ENCODE measurements at regions not wholly inside any gene's neighbourhood (a gene's known extent, or its start where the extent isn't known, plus 50 kb on each side); places are given as distances from the start of the nearest gene placed in this dataset.
"Not testable (repeated sequence)": the region's sequence is repeated elsewhere in the genome, so short reads cannot be mapped to it uniquely, and the experiment has no call there.

DNA sequence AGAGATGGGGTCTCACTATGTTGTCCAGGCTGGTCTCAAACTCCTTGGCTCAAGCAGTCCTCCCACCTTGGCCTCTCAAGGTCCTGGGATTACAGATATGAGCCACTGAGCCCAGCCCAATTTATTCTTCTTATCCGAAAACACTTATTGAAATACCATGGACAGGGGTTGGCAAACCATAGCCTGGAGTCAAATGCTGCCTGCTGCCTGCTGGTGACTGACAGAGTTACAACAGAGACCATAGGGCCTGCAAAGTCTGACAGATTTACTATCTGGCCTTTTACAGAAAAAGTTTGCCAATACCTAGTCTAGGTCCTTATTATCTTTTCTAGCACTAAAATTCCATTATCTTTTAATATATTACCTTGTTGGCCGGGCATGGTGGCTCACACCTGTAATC lies 87.1 kb upstream of the ZNF281 start:
- no peak for DNase-seq (ENCODE audit: low read depth in 2 of 3, low spot score in 2 of 3)

DNA sequence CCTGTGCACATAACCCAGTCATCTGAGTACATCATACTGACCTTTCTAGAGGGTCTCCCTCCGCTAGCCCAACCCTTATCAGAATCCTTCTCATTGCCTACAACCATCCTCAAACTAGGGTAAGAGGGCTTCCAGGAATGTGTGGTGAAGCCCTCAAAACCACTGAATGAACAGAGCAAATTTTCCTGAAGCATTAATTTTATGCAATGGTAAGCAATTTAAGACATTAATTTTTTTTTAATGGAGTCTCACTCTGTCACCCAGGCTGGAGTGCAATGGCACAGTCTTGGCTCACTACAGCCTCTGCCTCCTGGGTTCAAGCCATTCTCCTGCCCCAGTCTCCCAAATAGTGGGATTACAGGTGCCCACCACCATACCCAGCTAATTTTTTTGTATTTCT lies 86.1 kb upstream of the ZNF281 start:
- no peak for DNase-seq (ENCODE audit: low read depth in 2 of 3, low spot score in 2 of 3)

DNA sequence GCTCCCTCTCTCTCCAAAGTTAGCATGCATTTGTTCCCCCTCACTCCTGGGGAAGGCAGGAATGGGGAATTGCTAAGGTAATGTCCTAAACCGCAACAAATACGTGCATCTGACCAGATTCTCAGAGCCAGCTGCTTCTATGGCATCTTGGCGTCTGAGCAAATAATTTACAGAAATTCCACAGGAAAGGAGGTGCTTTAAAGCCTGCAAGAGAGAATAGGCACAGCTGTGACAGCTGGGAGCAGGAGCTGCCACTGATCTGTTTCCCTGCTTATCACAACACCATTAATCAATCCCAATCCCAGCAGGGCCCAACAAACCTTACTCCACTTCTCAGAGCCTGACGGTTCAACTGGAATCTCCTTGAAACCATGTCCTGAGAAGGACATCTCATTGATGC lies 83.5 kb upstream of the ZNF281 start:
- DNase-seq (ENCODE audit: low read depth in 2 of 3, low spot score in 2 of 3): no peak

DNA sequence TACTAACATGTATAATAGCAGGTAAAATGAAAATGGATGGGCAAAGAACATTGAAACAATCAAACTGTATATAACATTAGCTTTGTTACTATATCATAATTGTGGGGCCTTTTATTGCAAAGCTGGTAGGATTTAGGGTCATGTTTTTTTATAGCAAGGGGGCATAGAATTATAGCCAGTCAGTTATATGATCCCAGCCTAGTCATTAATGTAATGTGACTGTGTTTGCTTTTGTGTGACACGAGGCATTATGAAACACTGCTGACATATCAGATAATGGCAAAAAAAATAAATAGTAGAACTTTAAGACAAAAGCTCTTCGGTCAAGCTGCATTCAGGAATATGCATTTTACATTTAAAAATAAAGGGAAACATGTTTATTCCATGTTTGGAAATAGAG lies 81.3 kb upstream of the ZNF281 start:
- DNase-seq (ENCODE audit: low read depth in 2 of 3, low spot score in 2 of 3): no peak

DNA sequence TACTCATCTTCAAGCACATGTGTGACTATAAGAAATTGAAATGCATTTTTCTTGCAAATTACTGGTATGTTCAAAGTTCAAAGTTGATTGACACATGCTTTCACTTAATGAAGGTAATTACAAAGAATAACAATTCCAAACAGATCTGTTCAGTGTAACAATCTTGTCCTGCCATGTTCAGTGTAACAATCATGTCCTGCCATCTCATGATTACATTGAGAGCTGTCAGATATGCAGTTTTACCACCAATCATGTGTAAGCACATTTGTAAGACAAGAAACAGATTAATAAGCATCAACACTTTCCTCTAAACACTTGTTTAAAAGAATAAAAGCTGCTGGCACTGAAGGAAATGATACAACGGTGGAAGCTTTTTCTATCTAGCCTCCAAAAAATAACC lies 80.3 kb upstream of the ZNF281 start:
- no peak for DNase-seq (ENCODE audit: low read depth in 2 of 3, low spot score in 2 of 3)

DNA sequence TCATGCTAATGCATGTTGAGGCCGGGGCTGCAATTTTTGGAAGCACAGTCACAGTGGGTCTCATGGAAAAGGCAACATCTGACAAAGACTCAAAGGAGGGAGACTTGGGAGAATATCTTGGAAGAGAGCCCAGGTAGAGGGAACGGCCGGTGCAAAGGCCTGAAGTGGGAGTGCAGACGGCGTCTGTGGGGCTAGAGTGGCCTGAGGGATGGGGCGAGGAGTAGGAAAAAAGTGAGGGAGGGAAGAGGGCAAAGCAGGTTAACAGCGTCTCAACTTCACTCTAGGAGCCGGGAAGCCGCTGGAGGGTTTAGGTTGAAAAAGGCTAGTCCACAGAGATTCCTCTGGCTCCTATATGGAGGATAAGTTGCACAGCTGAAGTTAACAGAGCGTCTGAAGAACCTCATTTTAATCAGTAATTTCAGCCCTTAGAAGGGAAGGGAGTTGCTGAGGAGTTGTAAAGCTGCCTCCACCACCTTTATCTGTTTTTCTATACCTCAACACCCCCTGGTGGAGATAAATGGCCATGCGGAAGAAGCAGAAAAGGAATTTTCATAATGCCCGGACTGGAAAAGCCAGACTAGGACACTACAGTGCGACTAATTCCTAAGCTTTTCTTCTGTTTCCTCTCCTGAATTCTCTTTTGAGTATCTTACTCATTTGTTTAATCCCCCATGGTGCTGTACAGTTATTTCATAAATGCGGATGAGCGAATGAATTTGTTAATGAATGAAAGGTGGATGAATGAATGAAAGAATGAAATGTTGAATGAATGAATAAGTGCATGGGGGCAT lies 78.7 kb upstream of the ZNF281 start:
- DNase-seq (ENCODE audit: low read depth in 2 of 3, low spot score in 2 of 3): peak in 2 of 3 donors; percentile 54 to 76

DNA sequence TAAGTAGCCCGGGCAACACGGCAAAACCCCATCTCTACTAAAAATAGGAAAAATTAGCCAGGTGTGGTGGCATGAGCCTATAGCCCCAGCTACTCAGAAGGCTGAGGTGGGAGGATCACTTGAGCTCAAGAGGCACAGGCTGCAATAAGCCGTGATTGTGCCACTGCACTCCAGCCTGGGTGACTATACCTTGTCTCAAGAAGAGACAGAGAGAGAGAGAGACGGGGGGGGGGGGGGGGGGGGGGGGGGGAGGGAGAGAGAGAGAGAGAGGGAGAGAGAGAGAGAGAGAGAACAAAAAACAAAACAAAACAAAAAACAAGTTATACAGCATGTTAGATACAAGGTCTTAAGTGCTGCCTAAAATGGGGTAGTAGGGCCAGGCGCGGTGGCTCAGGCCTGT lies 77.8 kb upstream of the ZNF281 start:
- no peak for DNase-seq (ENCODE audit: low read depth in 2 of 3, low spot score in 2 of 3)

DNA sequence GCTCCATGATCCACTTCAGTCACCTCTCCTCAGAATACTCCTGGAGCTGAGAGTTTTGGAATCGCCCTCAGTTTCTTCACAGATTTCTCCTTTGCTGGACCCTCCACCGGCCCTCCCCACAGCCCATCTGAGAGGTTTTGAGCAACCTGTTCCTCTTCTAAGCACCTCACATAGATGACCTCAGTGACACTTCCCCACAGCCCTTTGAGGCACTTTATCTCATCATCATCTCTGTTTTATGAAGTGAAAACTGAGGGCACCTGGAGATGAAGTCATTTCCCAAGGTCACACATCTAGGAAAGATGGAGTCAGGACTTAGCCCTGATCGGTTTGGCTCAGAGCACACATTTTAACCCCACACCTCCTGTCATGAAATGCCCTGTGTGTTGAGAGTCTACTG lies 76.8 kb upstream of the ZNF281 start:
- no peak for DNase-seq (ENCODE audit: low read depth in 2 of 3, low spot score in 2 of 3)

DNA sequence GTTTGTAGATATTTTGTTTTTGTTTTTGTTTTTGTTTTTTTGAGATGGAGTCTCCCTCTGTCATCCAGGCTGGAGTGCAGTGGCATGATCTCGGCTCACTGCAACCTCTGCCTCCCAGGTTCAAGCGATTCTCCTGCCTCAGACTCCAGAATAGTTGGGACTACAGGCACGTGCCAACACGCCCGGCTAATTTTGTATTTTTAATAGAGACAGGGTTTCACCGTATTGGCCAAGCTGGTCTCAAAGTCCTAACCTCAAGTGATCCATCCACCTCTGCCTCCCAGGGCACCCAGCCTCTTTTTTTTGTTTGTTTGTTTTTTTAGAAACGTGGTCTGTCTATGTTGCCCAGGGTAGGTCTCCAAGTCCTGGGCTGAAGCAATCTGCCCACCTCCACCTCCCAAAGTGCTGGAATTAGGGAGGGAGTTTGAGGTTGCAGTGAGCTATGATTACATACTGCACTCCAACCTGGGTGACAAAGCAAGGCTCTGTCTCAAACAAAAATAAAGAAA lies 74.7 kb upstream of the ZNF281 start:
- DNase-seq (ENCODE audit: low read depth in 2 of 3, low spot score in 2 of 3): not testable (repeated sequence)

DNA sequence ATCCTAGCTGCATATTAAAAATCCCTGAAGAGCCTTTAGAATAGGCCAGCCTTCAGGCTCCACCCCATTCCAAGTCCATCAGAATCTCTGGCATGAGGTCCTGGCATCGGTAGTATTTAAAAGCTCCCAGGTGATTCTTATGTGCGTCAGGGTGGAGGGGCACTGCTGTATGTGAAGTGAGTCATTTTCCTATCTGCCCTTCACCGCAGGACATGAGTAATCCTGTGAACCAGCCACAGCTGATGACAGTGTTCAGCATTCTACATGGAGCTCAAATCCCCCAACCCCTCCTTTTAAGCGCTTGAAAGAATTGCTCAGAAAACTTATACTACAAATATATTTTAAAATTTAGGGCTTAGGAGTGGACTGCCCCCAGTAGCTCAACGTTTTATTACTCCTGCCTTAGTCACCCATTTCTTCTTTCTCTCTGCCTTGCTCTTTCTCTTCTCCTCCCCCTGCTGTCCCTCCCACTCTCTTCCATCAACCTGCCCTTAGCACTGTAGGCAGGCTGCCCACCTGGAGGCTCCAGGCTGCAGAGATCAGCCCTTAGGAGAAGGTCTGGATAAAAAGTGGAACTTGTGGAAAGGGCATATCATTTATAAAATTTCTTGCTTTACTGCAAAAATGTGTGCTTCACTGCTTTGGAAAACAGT lies 73.8 kb upstream of the ZNF281 start:
- DNase-seq (ENCODE audit: low read depth in 2 of 3, low spot score in 2 of 3): peak in 2 of 3 donors; percentile 50

DNA sequence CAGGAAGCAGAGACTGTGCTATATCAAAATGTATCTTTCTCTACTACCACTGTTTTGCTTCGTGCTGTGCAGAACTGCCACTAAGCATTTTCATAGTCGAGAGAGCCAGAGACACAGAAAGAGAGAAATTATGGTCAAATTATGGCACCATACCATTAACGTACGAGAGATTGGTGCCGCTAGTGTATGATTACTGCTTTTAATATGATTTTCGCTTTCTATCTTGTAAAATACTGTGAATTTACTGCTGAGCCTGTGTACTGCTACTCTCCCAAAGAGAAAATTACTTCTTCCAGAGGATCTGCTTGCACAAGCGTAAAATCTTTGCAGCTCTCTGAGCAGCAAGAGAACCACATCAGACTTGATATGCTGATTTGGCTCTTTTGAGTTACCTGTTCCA lies 71.1 kb upstream of the ZNF281 start:
- DNase-seq (ENCODE audit: low read depth in 2 of 3, low spot score in 2 of 3): no peak

DNA sequence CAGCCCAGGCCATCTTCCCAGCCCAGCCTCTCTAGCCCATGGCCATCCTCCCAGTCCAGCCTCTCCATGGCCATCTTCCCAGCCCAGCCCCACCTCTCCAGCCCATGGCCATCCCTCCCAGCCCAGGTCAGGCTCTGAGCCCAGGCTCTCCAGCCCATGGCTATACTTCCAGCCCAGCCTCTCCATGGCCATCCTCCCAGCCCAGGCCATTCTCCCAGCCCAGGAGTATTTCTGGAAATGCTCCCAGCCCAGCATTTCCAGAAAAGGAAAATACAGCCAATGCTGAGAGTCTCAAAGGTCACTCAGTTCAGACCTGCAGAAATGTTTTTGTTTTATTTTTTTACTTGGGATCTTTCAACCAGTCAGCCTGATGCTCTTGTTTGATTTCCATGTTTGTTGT lies 70.0 kb upstream of the ZNF281 start:
- DNase-seq (ENCODE audit: low read depth in 2 of 3, low spot score in 2 of 3): no peak

DNA sequence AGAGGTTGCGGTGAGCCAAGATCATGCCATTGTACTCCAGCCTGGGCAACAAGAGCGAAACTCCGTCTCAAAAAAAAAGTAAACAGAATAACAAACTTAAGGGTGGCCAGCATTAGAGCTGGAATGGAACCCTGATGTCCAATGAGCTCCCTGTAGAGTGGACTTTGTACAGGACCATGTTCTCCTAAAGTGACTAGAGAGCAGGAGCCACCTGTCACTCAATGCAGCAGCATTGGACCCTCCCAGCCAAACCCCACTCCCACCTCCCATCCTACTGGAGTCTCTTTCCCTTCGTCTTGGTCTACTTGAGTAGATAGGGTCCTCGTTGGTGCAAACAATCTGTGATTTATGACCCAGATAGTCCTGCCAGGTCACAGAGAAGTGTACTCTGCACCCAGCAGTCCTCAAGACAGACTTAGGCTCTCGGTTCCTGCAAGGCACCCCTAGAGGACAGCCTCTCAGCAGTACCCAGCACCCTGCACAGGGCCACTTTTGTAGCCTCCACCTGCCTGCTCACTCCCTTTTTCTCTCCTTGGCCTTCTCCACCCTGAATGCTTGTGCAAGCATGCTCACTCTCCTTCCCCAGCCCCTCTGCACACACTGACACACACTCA lies 69.2 kb upstream of the ZNF281 start:
- no peak for DNase-seq (ENCODE audit: low read depth in 2 of 3, low spot score in 2 of 3)

DNA sequence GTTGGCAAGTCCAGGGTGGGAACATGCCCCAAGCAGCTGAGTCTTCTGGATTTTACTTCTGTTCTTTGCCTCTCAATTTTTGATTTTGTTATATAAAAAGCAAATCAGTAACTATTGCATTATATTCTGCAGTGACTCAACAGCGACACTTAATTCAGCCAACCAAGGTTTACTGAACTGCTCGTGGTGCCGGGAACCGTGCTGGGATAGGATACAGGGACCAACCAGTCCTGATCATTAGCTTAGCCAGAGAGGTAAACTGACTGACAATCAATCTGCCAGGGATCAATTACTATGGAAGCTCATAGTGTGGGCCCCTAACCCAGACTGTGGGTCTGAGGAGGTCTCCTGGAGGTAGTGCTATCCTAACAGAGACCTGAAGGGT lies 68.4 kb upstream of the ZNF281 start:
- no peak for DNase-seq (ENCODE audit: low read depth in 2 of 3, low spot score in 2 of 3)

DNA sequence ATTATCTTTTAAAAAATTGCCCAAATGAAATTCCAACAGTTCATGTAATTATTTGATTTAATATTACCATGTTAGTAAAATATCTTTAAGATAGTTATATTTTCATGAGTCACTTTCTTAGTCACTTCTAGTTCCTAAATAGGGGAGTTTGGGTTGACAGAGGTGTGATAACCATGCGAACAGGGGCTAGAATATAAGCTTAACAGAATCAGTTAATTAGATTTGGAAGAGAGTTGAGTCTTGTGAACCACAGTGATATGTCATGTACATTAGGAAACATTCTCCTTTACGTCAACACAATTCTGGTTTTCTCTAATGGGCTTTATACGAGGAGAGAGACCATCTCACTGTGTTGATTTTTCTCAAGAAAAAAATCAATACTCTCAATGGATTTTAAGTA lies 64.8 kb upstream of the ZNF281 start:
- no peak for DNase-seq (ENCODE audit: low read depth in 2 of 3, low spot score in 2 of 3)

DNA sequence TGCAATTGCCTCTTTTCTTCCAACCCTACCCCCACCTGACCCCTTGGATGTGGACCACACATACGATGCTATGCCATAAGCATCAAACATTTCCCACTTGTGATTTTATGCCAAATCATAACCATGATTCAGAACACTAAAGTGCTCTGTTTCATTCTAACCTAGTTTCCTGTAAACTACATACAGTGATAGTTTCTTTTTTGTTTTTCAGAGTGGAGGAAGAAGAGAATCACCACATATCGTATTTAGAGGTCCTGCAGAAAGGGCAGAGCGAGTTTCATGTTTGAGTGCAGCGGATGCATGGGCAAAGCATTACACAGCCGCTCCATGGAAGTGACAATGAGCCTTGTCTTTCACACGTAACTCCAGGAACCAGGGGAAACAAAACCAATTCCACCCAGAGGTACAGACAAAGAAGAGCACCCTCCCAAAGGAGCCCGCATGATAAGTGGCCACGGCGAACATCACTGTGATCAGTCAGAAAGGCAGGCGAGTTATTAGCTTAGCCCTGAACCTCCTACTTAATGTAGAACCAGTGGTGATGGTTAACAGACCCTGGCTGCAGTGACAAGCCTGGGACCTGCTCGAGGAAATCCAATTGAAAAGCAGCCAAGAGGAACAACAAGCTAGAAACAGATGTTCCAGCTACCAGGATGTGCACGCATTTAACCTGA lies 64.0 kb upstream of the ZNF281 start:
- peak in 1 of 3 donors; percentile 23 for DNase-seq (ENCODE audit: low read depth in 2 of 3, low spot score in 2 of 3)

DNA sequence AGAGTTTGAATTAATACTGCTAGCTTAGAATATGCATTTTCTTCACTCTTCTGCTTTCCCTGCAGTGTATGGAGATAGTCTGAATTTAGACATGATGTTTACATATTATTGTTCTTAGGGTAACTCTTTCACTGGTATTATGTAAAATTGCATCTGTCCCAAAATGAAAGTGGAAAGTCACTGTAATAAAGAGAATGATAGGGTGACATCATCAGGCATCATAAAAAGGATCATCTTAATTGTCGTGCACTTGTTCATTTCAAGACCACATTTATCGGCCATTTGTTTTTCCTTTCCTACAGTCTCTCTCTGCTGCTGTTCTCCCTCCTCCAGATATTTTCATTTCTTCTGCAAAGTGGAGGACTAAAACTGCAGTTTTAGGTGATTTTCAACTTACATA lies 61.9 kb upstream of the ZNF281 start:
- DNase-seq (ENCODE audit: low read depth in 2 of 3, low spot score in 2 of 3): no peak

DNA sequence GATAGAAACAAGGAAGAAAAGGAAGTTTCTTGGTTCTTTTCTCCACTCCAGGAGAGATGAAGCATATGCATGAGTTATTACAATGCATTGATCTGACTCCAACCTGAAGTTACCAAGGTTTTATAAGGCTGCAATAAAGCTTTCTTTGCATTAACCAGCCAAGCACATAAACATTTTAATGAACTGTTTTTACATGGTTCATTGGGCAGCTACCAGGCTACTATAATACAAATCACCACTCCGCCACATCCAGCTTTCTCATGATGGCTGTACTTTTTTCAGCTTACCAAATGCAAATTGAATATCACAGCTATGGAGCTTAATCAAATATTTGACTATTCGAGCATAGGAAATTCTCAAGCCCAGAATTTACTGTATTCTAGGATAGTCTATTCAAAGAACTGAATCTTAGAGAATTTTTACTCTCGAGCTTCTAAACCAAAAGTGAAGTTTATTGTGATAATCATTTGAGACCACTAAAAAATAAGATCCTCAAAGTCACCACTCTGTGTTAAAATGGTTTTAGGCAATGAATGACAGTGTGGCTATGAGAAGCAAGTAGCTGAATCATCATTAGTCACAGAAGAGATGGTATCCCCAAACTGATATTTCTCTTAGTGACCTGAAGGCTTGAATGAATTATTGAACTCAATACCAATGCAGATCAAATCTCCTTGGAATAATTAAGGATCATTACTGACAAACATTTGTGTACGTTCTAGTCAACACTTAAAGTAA lies 58.6 kb upstream of the ZNF281 start:
- DNase-seq (ENCODE audit: low read depth in 2 of 3, low spot score in 2 of 3): no peak

DNA sequence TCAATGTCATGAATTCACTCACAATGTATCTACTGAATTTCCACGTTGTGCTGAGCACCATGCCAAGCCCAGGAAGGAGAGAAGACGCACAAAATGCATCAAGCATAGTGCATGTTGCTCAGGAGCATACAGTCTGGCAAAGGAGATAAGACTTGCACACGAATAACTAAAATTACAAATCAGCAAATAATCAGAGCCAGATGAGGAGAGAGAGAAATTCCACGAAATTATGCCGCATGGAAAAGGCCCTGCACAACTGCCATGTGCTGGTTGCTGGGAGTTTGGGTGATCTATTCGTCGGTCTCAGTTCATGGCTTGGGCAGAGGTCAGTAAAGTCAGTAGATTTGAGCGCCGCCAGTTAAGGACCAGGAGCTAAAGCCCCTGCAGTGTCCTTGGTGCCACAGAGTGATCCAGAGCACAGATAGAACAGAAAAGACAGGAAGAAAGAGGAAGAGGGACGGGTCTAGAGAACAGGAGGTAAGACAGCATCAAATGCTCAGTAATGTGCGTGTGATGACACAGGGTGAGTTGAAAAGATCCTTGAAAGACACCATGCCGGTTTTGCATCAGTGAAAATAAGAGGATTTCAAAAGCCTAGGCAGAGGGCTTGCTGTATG lies 55.1 kb upstream of the ZNF281 start:
- no peak for DNase-seq (ENCODE audit: low read depth in 2 of 3, low spot score in 2 of 3)

Measured in hematopoietic multipotent progenitor cell (in vitro differentiated cells).